ENCODE measurements at regions not wholly inside any gene's neighbourhood (a gene's known extent, or its start where the extent isn't known, plus 50 kb on each side); places are given as distances from the start of the nearest gene placed in this dataset.

GRCh38 chr1:14482784-14483450 lies 115.6 kb upstream of the KAZN start:
- no peak for FAIRE-seq
- Histone ChIP-seq H3K79me2 (ENCODE audit: control insufficient read depth, insufficient read depth, low read length) (no peaks in the 10 kb centered on the region), H2AFZ (ENCODE audit: low read depth, low read length) (no peak overlapping the region), H3K9me1 (replicated peaks; ENCODE audit: control insufficient read depth, extremely low read depth, insufficient read depth, low read length) (no peaks in the 10 kb centered on the region), H4K20me1 (replicated peaks; ENCODE audit: control insufficient read depth, extremely low read depth, insufficient read depth, low read length) (no peaks in the 10 kb centered on the region), H3K4me1 (ENCODE audit: control insufficient read depth, extremely low read depth, insufficient read depth, low read length) (no peaks in the 10 kb centered on the region), H3K27ac (ENCODE audit: insufficient read depth, low read depth, low read length) (no peak overlapping the region), H3K4me2 (ENCODE audit: insufficient read depth, low read length) (no peak overlapping the region), H3K9me3 (replicated peaks; ENCODE audit: control insufficient read depth, insufficient read depth, low read length) (peaks cover 4% of the 10 kb centered on the region), H3K9ac (replicated peaks; ENCODE audit: extremely low read depth, insufficient read depth, low read length) (no peak overlapping the region), H3K4me3 (replicated peaks in 1 of 3; ENCODE audit: insufficient read depth in 1 of 3, low read depth in 1 of 3, low read length in 3 of 3) (no peak overlapping the region), H3K27me3 (ENCODE audit: control insufficient read depth in 2 of 2, insufficient read depth in 2 of 2, low read length in 2 of 2) (no peaks in the 10 kb centered on the region), H3K36me3 (ENCODE audit: control insufficient read depth in 2 of 2, extremely low read depth in 1 of 2, insufficient read depth in 2 of 2, low read length in 2 of 2) (no peaks in the 10 kb centered on the region)
- POLR2A ChIA-PET = no interaction called here
- no TSS peak for BruUV-seq (replicated peaks)
- intact Hi-C loops (cut with micrococcal nuclease) = no loop called here
- no peak for DNase-seq (ENCODE audit: low read depth, low spot score)
- dilution Hi-C loops (cut with MboI; ENCODE audit: extremely low pct_ligation_motif_present, low sequenced_read_pairs) = no loop called here
- no peak for TF ChIP-seq FOS (IDR thresholded peaks at IDR 0.05; ENCODE audit: borderline replicate concordance, insufficient read depth, low read length)
- no peak for TF ChIP-seq JUN (IDR thresholded peaks at IDR 0.05; ENCODE audit: borderline replicate concordance, insufficient read depth, insufficient read length, low read depth)
- no peak for TF ChIP-seq MYC (IDR thresholded peaks at IDR 0.05; ENCODE audit: low read depth, low read length)
- no peak for TF ChIP-seq GATA2 (IDR thresholded peaks at IDR 0.05; ENCODE audit: insufficient read depth, insufficient read length, low read depth, low read length)
- CTCF ChIA-PET = interaction anchor here (0.6 kb wide), 1 partner anchor 45 kb away, joined by 3 read pairs; no protein-coding TSS in a partner anchor

- Histone ChIP-seq H3K9ac (replicated peaks; ENCODE audit: extremely low read depth, insufficient read depth, low read length) (no peak overlapping the region), H3K9me3 (replicated peaks; ENCODE audit: control insufficient read depth, insufficient read depth, low read length) (peaks cover 2% of the 10 kb centered on the region), H3K4me2 (ENCODE audit: insufficient read depth, low read length) (no peak overlapping the region), H3K36me3 (ENCODE audit: control insufficient read depth in 2 of 2, extremely low read depth in 1 of 2, insufficient read depth in 2 of 2, low read length in 2 of 2) (no peaks in the 10 kb centered on the region), H3K79me2 (ENCODE audit: control insufficient read depth, insufficient read depth, low read length) (no peaks in the 10 kb centered on the region), H4K20me1 (replicated peaks; ENCODE audit: control insufficient read depth, extremely low read depth, insufficient read depth, low read length) (no peaks in the 10 kb centered on the region), H3K4me3 (replicated peaks in 1 of 3; ENCODE audit: insufficient read depth in 1 of 3, low read depth in 1 of 3, low read length in 3 of 3) (no peak overlapping the region), H3K27me3 (ENCODE audit: control insufficient read depth in 2 of 2, insufficient read depth in 2 of 2, low read length in 2 of 2) (no peaks in the 10 kb centered on the region), H3K4me1 (ENCODE audit: control insufficient read depth, extremely low read depth, insufficient read depth, low read length) (no peaks in the 10 kb centered on the region), H3K9me1 (replicated peaks; ENCODE audit: control insufficient read depth, extremely low read depth, insufficient read depth, low read length) (no peaks in the 10 kb centered on the region), H3K27ac (ENCODE audit: insufficient read depth, low read depth, low read length) (no peak overlapping the region), H2AFZ (ENCODE audit: low read depth, low read length) (no peak overlapping the region)
- DNase-seq (ENCODE audit: low read depth, low spot score) (no peak), FAIRE-seq (no peak)
- ChIA-PET POLR2A (no interaction called here), CTCF (no interaction called here)
- no TSS peak for BruUV-seq (replicated peaks)
- dilution Hi-C loops (cut with MboI; ENCODE audit: extremely low pct_ligation_motif_present, low sequenced_read_pairs) (no loop called here), intact Hi-C loops (cut with micrococcal nuclease) (no loop called here)
- TF ChIP-seq EZH2 (IDR thresholded peaks at IDR 0.05; ENCODE audit: borderline replicate concordance, low read depth, low read length, severe bottlenecking) (no peak), MAX (IDR thresholded peaks at IDR 0.05; ENCODE audit: insufficient read depth, insufficient read length) (no peak), GATA2 (IDR thresholded peaks at IDR 0.05; ENCODE audit: insufficient read depth, insufficient read length, low read depth, low read length) (no peak), POLR2A (IDR thresholded peaks at IDR 0.05; ENCODE audit: low read depth, low read length) (no peak), JUN (IDR thresholded peaks at IDR 0.05; ENCODE audit: borderline replicate concordance, insufficient read depth, insufficient read length, low read depth) (no peak), MYC (IDR thresholded peaks at IDR 0.05; ENCODE audit: low read depth, low read length) (no peak), CTCF (IDR thresholded peaks at IDR 0.05; ENCODE audit: extremely low read depth in 1 of 2, insufficient read depth in 1 of 2, low read depth in 1 of 2, low read length in 2 of 2) (no peak), POLR2AphosphoS5 (IDR thresholded peaks at IDR 0.05; ENCODE audit: insufficient read depth, low read depth, low read length) (no peak), FOS (IDR thresholded peaks at IDR 0.05; ENCODE audit: borderline replicate concordance, insufficient read depth, low read length) (no peak)
Measured at GRCh38 chr1:14485285-14485684, 113.2 kb upstream of the KAZN start.
